ENCODE measurements at regions not wholly inside any gene's neighbourhood (a gene's known extent, or its start where the extent isn't known, plus 50 kb on each side); places are given as distances from the start of the nearest gene placed in this dataset.

- no peaks in the 10 kb centered on the region for H3K36me3 ChIP-seq
- H3K27ac ChIP-seq, result no peak overlapping the region
- no peaks in the 10 kb centered on the region for H3K27me3 ChIP-seq (ENCODE audit: low read depth)
- H3K4me3 ChIP-seq, result no peak overlapping the region
- no peak for TF ChIP-seq CTCF (IDR thresholded peaks at IDR 0.05)
- intact Hi-C loops (cut with DNase I), result loop anchor here (10.0 kb wide), 1 partner anchor 56 kb away; no protein-coding TSS in a partner anchor
- ATAC-seq (peak in 1 of 2 donors; percentile 22), DNase-seq (no peak)
- no peaks in the 10 kb centered on the region for H3K9me3 ChIP-seq
- peaks cover 32% of the 10 kb centered on the region for H3K4me1 ChIP-seq
Measured at GRCh38 chr12:92078167-92079053, 67.2 kb downstream of the BTG1 start.

- no peaks in the 10 kb centered on the region for H3K9me3 ChIP-seq
- DNase-seq (no peak), ATAC-seq (no peak)
- peaks cover 32% of the 10 kb centered on the region for H3K4me1 ChIP-seq
- intact Hi-C loops (cut with DNase I), result loop anchor here (10.0 kb wide), 1 partner anchor 57 kb away; no protein-coding TSS in a partner anchor
- TF ChIP-seq CTCF (IDR thresholded peaks at IDR 0.05), result no peak
- no peak overlapping the region for H3K4me3 ChIP-seq
- H3K27me3 ChIP-seq (ENCODE audit: low read depth), result no peaks in the 10 kb centered on the region
- no peaks in the 10 kb centered on the region for H3K36me3 ChIP-seq
- H3K27ac ChIP-seq, result no peak overlapping the region
Measured at GRCh38 chr12:92077530-92077929, 68.1 kb downstream of the BTG1 start.

GRCh38 chr12:92076101-92076500, 69.5 kb downstream of the BTG1 start:
- peaks cover 32% of the 10 kb centered on the region for H3K4me1 ChIP-seq
- H3K4me3 ChIP-seq, result no peak overlapping the region
- DNase-seq (no peak), ATAC-seq (no peak)
- H3K9me3 ChIP-seq, result no peaks in the 10 kb centered on the region
- intact Hi-C loops (cut with DNase I), result loop anchor here (10.0 kb wide), 1 partner anchor 59 kb away; no protein-coding TSS in a partner anchor
- no peaks in the 10 kb centered on the region for H3K27me3 ChIP-seq (ENCODE audit: low read depth)
- no peak for TF ChIP-seq CTCF (IDR thresholded peaks at IDR 0.05)
- H3K36me3 ChIP-seq, result no peaks in the 10 kb centered on the region
- H3K27ac ChIP-seq, result no peak overlapping the region

GRCh38 chr12:92075425-92075914, 70.2 kb downstream of the BTG1 start:
- no peaks in the 10 kb centered on the region for H3K27me3 ChIP-seq (ENCODE audit: low read depth)
- intact Hi-C loops (cut with DNase I), result loop anchor here (10.0 kb wide), 1 partner anchor 59 kb away; no protein-coding TSS in a partner anchor
- peak in 1 of 2 donors; percentile 23 for ATAC-seq
- no peak overlapping the region for H3K27ac ChIP-seq
- no peak for DNase-seq
- H3K4me3 ChIP-seq, result no peak overlapping the region
- no peaks in the 10 kb centered on the region for H3K36me3 ChIP-seq
- H3K9me3 ChIP-seq, result no peaks in the 10 kb centered on the region
- H3K4me1 ChIP-seq, result peaks cover 32% of the 10 kb centered on the region
- TF ChIP-seq CTCF (IDR thresholded peaks at IDR 0.05), result no peak

GRCh38 chr12:92074889-92075288, 70.8 kb downstream of the BTG1 start:
- intact Hi-C loops (cut with DNase I), result loop anchor here (10.0 kb wide), 1 partner anchor 60 kb away; no protein-coding TSS in a partner anchor

More at GRCh38 chr12:92074889-92075288, 70.8 kb downstream of the BTG1 start:
- no peak for DNase-seq
- no peaks in the 10 kb centered on the region for H3K9me3 ChIP-seq
- no peaks in the 10 kb centered on the region for H3K36me3 ChIP-seq
- no peaks in the 10 kb centered on the region for H3K27me3 ChIP-seq (ENCODE audit: low read depth)
- no peak for TF ChIP-seq CTCF (IDR thresholded peaks at IDR 0.05)
- H3K27ac ChIP-seq, result no peak overlapping the region
- no peak overlapping the region for H3K4me3 ChIP-seq
- H3K4me1 ChIP-seq, result peaks cover 31% of the 10 kb centered on the region
- no peak for ATAC-seq

All from lower lobe of right lung (tissue), 2 donors.